Uterus (tissue), 3 donors: ENCODE measurements at regions not wholly inside any gene's neighbourhood (a gene's known extent, or its start where the extent isn't known, plus 50 kb on each side); places are given as distances from the start of the nearest gene placed in this dataset.

Experiments
- DNase-seq, 2 donors: peaks; one replicate each; pipeline ENCODE4 v3.0.0-alpha.2; 2019 to 2020
- H3K27ac ChIP-seq, 2 donors: fragments of 200-600 bp; sonication (generic); 1 replicate in 1 of 2; 2 replicates in 1 of 2; pipeline ENCODE4 v1.5.1; 2016 to 2018
- H3K27me3 ChIP-seq, 2 donors: fragments of 200-600 bp; sonication (generic); one replicate each; pipeline ENCODE4 v1.5.1; 2018 to 2019; ENCODE audit warnings: control low read depth in 1 of 2
- H3K36me3 ChIP-seq, 2 donors: fragments of 200-600 bp; sonication (generic); one replicate each; pipeline ENCODE4 v1.5.1; 2019; ENCODE audit warnings: control low read depth in 1 of 2
- H3K4me1 ChIP-seq, 2 donors: fragments of 200-600 bp; sonication (generic); one replicate each; pipeline ENCODE4 v1.5.1; 2018 to 2019; ENCODE audit warnings: control low read depth in 1 of 2
- H3K4me3 ChIP-seq, 2 donors: fragments of 200-600 bp; sonication (generic); 1 replicate in 1 of 2; 2 replicates in 1 of 2; pipeline ENCODE4 v1.5.1; 2018 to 2019; ENCODE audit warnings: mild to moderate bottlenecking in 1 of 2
- H3K9me3 ChIP-seq, 2 donors: fragments of 200-600 bp; sonication (generic); one replicate each; pipeline ENCODE4 v1.5.1; 2019; ENCODE audit warnings: control low read depth in 1 of 2
- CTCF ChIP-seq, 4 experiments: fragments of 200-600 bp in 2 of 4; fragments of 450-650 bp in 2 of 4; sonication (generic) in 2 of 4; IDR thresholded peaks; one replicate each; pipeline ENCODE4 v1.5.1; 2016 to 2019; ENCODE audit warnings: antibody characterized with exemption in 4 of 4, mild to moderate bottlenecking in 2 of 4, moderate library complexity in 1 of 4
- POLR2A ChIP-seq, 2 donors: fragments of 450-650 bp; IDR thresholded peaks; one replicate each; pipeline ENCODE4 v1.6.1; 2016; ENCODE audit warnings: antibody characterized with exemption in 2 of 2, mild to moderate bottlenecking in 1 of 2, moderate library complexity in 1 of 2
- intact Hi-C: fragments of 100-400 bp; cut with DNase I; formaldehyde crosslinking; loops from one replicate; pipeline ENCODE4 v1.15.1; 2023; ENCODE audit warnings: low total_unique reads
- donor health status: DM: yes; HTN: yes; CAD: no.

GRCh38 chr1:81109038-81109437, 691.7 kb upstream of the ADGRL2 start:
- H3K4me3 ChIP-seq = no peak overlapping the region
- no peak for DNase-seq
- H3K9me3 ChIP-seq = no peaks in the 10 kb centered on the region
- TF ChIP-seq CTCF (IDR thresholded peaks at IDR 0.05) = no peak
- TF ChIP-seq POLR2A (IDR thresholded peaks at IDR 0.05) = no peak
- H3K27me3 ChIP-seq = no peaks in the 10 kb centered on the region
- intact Hi-C loops = no loop called here
- no peaks in the 10 kb centered on the region for H3K4me1 ChIP-seq
- H3K36me3 ChIP-seq = no peaks in the 10 kb centered on the region
- no peak overlapping the region for H3K27ac ChIP-seq

GRCh38 chr1:81097860-81098259, 702.9 kb upstream of the ADGRL2 start:
- H3K27me3 ChIP-seq = no peaks in the 10 kb centered on the region
- intact Hi-C loops = no loop called here
- H3K27ac ChIP-seq = no peak overlapping the region
- no peaks in the 10 kb centered on the region for H3K36me3 ChIP-seq
- H3K9me3 ChIP-seq = no peaks in the 10 kb centered on the region
- no peak overlapping the region for H3K4me3 ChIP-seq
- H3K4me1 ChIP-seq = no peaks in the 10 kb centered on the region
- TF ChIP-seq POLR2A (IDR thresholded peaks at IDR 0.05) = no peak
- no peak for TF ChIP-seq CTCF (IDR thresholded peaks at IDR 0.05)
- DNase-seq = no peak

- H3K27me3 ChIP-seq = no peaks in the 10 kb centered on the region
- no peaks in the 10 kb centered on the region for H3K9me3 ChIP-seq
- no peak overlapping the region for H3K27ac ChIP-seq
- intact Hi-C loops = no loop called here
- H3K36me3 ChIP-seq = no peaks in the 10 kb centered on the region
- H3K4me1 ChIP-seq = no peaks in the 10 kb centered on the region
- TF ChIP-seq POLR2A (IDR thresholded peaks at IDR 0.05) (no peak), CTCF (IDR thresholded peaks at IDR 0.05) (no peak)
- no peak for DNase-seq
- H3K4me3 ChIP-seq = no peak overlapping the region
Measured at GRCh38 chr1:81073580-81073979, 727.2 kb upstream of the ADGRL2 start.

GRCh38 chr1:81071969-81072753, 728.6 kb upstream of the ADGRL2 start:
- H3K4me3 ChIP-seq = no peak overlapping the region
- no peaks in the 10 kb centered on the region for H3K36me3 ChIP-seq
- no peak overlapping the region for H3K27ac ChIP-seq
- DNase-seq = no peak
- H3K27me3 ChIP-seq = no peaks in the 10 kb centered on the region
- TF ChIP-seq POLR2A (IDR thresholded peaks at IDR 0.05) (no peak), CTCF (IDR thresholded peaks at IDR 0.05) (no peak)
- no peaks in the 10 kb centered on the region for H3K4me1 ChIP-seq
- intact Hi-C loops = no loop called here
- no peaks in the 10 kb centered on the region for H3K9me3 ChIP-seq

GRCh38 chr1:81071072-81071858, 729.5 kb upstream of the ADGRL2 start:
- Histone ChIP-seq H3K36me3 (no peaks in the 10 kb centered on the region), H3K4me3 (no peak overlapping the region), H3K9me3 (no peaks in the 10 kb centered on the region), H3K27me3 (no peaks in the 10 kb centered on the region), H3K27ac (no peak overlapping the region), H3K4me1 (no peaks in the 10 kb centered on the region)
- intact Hi-C loops = no loop called here
- TF ChIP-seq CTCF (IDR thresholded peaks at IDR 0.05) (no peak), POLR2A (IDR thresholded peaks at IDR 0.05) (no peak)
- DNase-seq = no peak
